ENCODE measurements at regions not wholly inside any gene's neighbourhood (a gene's known extent, or its start where the extent isn't known, plus 50 kb on each side); places are given as distances from the start of the nearest gene placed in this dataset.

DNA sequence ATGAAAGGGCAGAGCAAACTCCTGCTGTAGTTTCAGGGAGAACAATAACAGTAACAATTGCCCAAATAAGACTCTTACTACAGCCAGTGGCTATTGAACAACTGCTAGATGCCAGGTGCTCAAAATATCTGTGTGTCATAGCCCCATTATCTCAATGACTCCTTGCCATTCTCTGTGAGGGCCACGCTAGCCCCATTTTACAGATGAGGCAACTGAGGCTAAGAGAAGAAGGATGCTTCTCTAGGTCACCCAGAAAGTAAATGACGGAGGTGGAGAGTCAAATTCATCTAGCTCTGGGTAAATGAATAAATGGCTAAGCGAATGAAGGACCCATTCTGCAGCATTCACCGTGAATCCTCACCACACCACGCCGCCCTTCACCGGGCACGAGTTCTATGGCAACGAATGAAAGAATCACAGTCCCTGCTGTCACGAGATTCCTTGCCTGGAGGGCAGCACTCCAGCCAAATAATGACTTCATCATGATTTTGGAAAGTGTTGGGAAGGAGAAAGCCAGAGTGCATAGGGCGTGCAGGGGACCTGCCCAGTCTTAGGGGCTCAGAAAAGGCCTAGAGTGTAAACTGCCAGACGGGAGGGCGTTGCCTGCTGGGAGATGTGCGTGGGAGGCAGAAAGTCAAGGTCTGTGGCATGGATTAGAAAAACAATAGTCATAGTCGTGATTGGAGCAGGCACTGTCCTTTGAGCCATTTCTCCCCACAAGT, 147.2 kb downstream of the C9orf50 start:
- DNase-seq = no peak

DNA sequence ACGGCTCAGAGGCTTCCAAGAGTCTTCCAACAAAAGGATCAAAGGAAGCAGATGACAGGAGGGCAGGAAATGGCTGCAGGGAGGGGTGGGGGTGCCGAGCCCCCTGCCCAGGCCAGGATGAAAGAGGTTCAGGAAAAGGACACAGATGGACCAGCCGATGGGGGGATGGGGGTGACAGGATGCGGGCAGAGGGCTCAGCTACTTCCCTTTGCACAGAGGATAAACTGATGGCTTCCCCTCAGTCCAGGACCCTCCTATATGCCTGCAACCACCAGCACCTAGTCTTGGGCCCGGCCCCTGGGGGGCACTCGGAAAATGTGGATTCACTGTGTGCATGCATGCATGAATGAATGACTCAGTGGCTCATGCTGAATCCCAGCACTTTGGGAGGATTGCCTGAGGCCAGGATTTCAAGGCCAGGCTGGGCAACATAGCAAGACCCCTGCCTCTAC, 148.2 kb downstream of the C9orf50 start:
- no peak for DNase-seq

DNA sequence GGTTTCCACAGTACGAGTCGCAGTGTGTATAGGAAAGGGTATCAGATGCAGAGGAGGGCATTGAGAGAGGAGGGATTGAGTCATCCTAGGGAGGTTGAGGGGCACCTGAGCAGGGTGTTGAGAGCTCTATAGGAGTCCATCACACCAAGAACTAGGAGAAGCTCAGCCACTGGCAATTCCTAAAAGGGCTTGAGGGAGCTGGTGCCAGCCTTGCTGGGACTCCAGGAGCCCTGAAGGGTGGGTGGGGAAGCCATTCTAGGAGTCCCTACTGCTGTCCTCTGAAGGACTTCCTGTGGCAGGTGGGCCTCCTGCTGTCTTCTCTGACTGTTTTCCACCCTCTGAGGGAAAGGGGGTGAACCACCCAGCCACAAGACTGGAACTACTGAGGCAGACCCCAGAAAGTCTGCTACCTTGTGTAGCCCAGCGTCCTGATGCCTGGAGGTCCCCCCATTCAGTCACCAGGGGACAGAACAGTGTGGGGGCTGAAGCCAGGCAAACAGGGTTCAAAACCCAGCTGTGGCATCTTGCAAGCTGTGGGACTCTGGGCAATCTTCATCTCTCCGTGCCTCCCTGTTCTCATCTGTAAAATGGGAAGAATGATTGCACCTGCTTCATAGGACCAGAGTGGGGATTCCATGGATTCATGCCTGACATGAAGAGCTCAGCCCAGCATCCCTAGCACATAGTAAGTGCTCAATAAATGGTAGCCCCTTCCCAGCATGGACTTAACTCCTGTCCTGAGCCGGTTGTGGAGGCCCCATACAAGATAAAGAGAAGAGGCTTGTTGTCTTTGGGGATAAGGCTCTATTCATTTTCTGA, 149.5 kb downstream of the C9orf50 start:
- no peak for DNase-seq

DNA sequence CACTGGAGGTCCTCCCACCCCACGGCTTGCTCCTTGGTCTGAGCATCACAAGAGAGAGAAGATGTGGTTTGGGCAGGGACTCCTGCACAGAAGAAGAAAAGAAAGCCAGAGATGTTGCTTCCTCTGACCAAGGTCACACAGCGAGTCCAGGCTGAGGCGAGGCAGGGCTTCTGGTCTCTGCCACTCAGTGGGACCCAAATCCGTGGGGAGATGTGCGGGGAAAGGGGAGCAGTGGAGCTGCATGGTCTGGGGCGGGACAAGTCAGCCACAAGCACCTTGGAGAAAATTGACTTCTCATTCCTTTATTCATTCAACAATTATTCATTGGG, 150.9 kb downstream of the C9orf50 start:
- no peak for DNase-seq

DNA sequence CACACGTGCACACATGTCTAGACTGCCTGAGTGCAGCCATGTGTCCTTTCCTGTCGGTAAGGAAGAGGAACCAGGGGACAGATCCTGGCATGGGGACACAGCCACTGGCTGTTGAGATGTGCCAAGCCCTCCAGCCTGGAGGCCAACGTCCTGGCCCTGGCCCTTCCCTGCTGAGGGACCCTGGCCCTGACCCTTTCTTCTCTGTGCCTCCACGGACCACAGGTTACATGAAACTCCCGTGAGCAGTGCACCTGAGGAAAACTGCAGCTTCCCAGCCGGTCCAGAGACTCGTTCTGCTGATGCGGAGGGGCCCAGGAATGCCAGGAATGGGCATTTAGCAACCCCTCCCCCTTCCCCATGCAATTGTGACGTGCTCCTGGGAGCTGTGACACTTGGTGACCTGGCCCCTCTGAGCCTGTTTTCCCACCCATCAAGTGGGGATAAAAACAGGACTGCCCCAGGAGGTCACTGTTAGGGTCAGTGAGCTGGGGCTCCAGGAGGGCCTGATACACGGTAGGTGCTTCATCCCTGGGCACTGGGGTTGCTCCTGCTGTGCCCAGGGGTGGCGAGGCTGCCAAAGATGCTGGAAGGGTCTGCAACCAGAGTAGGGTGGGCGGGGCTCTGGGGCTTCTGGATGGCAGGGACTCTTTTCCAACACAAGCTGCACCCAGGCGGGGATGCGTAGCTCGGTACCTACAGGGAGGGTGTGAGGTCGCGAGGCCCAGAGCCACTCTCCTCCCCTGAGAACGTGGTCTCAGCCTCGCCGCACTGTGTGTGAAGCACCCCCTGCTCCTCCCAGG, 151.5 kb downstream of the C9orf50 start:
- no peak for DNase-seq

DNA sequence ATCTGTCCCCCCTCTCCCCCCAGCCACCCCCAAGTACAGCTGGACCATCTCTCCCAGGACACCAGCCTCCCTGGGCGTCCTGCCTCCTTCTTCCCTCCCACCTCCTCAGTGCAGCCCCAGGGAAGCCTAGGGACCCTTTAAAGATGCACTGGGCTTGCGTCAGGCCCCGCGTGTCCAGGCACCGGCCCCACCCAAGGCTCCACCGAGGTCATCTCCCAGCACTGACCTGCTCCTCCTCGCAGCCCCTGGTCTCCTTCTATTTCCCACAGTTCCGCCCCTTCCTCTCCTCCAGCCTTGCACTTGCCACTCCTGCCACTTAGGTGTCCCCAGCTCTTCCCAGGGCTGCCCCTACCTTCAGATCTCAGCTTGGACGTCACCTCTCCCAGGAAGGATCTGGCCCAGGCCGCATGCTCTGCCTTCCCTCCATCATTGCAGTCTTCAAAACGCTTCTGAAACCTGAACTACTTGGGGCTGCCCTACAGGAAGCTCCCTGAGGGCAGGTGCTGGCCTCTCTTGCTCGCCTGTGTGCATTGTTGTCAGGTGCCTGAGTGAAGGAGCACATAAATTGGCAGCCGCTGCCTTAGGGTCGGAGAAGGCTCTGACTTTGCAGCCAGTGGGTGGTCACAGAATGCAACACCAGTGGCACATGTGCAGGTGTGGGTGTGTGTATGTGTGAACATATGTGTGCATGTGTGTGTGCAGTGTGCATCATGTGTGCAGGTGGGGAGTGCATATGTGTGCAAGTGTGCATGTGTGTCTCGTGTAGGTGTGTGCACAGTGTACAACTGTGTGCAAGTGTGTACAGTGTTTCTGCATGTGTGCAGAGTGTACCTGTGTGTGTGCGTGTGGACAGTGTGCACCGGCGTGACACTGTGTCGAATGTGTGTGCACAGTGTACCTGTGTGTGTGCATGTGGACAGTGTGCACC, 152.9 kb downstream of the C9orf50 start:
- no peak for DNase-seq

DNA sequence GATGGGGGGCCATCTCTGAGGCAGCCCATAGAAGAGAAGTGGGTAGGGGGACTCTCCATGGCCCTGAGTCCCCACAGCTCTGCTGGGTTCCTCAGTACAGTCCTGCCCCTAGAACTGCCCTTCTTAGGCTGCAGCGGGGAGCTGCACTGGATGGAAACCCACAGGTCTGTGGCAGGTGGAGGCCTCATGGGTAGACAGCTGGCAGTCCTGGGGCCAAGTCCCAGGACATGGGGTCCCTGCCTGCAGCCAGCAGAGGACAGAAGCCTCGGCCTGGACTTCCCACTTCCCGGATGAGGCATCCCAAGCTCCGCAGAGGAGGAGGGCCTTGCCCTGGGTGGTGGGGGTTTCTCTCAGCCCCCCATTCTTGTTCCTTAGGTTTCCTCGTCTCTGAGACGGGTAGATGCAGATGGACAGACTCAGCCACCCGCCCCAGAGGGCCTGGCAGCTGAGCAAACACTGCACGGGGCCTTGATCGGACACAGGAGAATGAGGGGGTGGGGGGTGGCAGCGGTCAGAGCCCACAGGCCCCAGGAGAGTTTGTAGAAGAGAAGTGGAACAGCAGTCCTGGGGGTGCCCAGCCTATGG, 153.8 kb downstream of the C9orf50 start:
- DNase-seq = no peak

DNA sequence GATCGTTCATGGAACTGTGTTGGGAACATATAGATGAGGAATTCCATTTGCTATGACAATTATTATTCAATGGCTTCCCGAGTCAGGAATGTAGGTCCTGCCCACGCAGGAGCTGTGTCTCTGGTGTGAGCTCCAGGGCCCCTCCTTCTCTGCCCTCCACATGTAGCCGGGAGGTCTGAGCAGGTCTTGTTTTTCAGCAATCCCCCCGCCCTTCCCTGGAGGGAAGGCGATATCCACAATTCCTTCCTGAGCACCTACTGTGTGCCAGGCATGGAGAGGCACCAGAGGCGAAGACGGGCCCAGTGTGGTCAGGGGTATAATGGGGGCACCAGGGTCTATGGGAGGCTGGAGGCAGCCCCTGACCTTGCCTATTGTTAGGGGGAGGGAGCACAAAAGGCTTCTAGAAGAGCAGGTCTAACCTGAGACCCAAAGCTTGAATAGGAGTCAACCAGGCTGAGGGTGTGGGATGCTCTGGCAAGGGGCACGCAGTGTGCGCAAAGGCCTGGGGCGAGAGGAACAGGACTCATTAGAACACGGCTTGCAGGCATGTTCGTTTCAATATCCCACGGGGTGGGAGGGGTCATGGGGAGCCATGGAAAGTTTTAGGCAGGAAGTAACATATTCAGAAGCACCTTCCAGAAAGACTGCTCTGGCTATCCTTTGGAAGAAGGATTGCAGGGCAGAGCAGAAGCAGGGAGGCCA, 154.9 kb downstream of the C9orf50 start:
- no peak for DNase-seq

DNA sequence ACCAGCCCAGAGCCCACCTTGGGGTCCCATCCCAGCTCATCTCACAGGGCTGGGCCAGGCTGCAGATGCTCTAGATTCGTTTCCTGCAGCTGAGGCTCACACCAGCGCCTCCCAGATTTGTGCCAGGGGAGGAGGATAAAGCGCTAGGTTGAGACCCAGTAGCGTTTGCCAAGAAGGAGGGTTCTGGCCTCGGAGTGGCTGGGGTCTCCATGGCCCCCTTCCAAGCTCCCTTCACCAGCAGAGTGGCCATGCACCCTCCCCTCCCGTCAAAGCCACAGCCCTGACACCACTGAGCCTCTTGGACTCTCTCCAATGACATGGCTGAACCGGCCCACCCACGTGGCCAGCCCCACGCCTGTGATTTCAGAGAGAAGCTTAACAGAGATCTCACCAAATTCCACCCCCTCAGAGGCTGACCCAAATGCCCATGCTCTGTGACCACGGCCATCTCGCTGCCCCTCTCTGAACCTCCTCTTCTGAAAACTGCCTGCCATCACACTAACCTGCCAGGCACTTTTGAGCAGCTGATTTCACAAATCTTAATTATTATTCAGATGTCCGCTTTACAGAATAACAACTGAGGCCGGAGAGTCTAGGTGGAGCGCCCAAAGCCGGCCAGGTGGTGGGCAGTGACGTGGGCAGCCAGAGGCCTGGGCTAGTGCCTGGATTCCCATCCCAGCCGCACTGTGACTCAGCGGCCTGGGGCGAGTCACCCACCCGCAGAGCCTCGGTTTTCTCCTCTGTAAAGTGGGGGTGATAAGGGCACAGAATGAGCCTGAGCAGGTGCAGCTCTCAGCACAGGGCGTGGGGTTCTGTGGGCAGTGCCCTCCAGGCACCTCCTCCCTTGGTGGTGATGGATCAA, 155.7 kb downstream of the C9orf50 start:
- DNase-seq = peak; percentile 65 to 74

DNA sequence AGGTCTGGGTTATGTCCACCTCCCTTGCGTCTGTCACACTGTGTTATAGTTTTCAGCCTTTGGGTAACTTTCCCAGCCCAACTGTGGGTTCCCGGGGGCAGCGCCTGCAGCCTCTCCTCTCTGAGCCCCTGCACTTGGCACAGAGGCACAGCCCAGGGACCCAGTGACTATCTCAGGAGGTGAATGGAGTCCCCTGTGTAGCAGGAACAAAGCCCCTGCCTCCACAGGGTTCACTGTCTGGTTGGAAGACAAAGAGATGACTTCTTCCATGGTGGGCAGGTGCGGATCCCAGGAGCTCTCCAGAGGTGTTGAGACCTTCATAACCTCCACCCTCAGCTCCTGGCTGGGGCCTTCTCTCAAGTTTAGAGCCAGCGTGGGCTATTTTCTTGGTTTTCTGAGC, 156.9 kb downstream of the C9orf50 start:
- DNase-seq = no peak

DNA sequence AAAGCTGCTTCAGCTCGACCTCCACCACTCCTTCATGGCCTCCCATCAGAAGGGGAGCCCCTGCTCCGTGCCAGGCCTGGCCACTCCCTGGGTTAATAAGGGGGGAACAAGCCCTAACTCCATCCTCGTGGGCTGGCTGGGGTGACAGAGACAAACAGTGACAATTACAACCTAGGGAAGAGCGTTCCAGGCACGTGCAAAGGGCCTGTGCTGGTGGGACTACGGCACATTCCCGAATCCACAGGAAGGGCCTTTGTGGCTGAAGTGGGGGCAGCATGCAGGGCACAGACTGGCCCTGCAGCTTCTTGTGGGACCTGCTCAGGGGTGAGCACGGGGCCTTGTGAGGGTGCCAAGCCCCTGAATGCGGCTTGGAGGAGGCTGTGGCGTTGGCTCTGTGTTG, 157.4 kb downstream of the C9orf50 start:
- DNase-seq = no peak

DNA sequence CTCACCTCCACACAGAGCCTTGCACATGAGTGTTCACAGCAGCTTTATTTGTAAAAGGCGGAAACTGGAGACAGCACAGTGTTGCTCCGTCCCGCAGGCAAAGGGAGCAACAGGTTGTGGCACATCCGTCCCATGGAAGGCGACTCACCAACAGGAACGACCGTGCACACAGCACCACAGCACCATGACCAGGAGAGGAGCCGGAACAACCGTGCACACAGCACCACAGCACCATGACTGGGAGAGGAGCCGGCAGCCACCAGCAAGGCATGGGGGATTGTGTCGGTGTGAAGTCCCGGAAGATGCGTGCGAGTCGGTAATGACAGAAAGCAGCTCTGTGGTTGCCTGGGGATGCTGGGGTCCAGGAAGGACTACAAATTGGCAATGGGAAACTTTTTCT, 158.5 kb downstream of the C9orf50 start:
- no peak for DNase-seq

DNA sequence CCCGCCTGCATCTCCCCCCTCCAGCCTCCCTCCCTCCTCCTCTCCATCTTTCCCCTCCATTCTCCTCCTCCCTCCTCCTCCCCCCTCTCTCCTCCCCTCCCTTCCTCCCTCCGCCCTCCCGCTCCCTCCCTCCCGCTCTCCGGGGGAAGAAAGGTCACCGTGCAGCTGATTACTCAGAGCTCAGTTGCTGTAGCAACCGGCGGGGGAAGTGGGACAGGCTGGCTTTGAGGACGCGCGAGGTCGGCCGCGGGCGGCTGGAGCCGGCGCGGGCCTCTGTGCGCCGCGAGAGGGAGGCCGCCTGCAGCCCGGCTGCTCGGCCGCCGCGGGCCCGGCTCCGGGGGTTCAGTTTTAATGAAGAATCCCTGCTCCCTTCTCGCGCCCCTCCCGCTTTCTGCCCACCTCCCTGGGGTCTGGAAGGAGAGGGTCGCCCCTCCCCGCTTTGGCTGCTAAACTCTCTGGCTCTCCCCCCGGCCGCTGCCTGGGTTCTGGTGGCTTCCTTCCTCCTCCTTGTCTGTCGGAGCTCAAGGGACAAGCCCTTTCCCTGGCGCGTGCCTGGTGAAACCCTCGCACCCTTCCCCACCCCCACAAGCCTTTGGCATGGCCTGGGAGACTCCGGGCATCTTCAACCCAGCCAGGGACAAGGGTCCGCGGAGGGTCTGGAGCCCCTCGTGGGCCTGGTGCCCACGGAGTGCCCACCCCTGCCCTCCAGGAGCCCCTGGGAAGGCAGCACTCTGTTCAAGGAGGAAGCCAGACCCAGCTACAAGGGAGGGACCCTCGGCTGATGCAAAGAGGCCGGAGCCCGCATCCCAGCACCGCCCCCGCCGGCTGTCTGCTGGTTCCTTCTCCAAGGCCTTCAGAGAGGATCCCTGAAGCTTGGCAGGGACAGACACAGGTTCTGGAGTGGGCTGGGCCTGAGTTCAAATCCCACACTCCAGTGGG, 160.3 kb downstream of the C9orf50 start:
- peak; percentile 99 for DNase-seq

DNA sequence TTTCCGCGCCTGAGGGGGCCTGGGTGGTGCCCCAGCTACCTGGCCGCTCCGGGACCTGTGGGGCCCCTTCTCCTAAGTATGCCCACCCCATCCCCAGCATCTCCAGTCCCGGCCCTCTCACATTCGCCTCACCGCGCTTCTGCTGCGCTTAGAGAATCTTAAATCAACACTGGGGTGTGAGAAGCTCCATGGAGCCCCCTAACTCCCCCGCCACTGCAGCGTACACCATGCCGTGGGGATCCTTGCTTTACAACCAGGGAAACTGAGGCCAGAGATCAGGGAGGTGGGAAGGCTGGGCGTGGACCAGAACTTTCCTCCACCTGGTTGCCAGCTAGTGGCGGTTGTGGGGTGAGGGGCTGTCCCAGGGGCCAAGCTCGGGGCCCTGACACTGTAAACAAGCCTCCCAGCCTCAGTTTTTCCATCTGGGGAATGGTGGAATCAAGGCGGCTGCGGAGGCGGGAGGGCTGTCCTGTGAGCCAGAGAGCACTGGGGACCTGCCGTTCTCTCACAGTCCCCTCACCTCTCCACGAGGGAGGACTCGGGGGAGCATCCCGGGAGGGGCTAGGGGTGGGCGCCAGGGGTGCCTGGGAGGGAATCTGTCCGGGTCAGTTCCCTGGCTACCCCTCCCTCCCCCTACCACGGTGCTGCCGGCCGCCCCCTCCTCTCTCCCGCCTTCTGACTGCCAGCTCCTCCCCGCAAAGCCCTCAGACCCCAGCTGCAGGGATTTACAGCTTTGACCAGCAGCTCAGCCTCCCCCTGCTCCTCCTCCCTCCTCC, 161.2 kb downstream of the C9orf50 start:
- DNase-seq = no peak

DNA sequence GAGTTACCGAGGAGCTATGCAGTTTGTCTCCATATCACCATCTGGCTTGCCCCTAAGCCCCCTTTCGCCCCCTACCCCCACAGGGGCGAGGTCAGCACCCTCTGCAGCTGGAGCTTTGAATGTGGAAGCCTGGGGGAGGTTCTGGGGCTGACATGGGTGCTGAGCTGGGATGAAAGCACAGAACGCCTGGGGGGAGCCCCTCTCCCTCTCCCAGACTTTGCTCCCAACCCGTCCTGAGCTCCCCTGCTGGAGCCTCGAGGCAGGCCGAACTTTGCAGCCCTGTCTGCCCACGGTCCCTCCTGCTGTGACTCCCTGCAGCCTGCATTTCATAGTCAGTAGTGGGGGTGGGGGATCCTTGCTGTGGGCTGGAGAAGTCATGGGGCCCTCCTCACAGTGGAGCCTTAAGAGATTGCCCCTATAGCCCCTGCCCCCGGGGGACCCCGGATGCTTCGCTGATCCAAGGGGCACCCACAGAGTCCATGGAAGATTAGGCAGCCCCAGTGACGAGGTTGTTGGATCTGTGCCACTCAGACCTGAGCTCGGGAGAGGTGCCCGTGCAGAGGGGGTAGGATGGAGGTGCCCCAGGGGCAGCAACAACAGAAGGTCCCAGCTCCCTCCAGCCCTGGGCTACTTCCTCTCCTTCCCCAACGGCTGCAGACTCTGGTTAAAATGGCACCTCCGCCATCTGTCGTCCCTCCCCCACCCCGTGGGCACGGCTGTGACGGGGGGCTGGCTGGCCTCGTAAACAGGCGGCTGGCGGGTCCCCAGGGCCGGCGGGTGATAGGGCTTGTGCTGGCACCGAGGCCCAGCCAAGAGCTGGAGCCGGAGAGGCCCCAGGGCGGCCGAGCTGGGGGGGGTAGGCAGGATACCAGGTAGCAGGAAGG, 162.0 kb downstream of the C9orf50 start:
- no peak for DNase-seq

DNA sequence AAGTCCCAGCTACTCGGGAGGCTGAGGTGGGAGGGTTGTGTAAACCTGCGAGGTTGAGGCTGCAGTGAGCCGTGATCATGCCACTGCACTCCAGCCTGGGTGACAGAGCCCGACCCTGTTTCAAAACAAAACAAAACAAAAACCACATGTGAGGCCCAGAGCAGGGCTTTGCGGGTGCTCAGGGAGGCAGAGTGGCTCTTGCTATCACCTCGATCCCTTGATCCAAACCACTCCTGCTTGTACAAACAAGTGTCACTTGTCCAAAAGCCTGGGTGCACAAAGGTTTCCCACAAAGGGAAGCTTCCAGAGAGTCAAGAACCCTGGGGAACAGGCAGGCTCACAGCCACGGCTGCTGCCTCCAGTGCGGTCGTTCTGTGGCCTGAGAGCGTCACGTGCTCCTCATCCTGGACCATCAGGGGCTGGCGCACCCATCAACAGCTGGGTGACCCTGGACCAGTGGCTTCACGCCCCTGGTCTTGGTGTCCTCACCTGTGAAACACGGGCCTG, 162.7 kb downstream of the C9orf50 start:
- DNase-seq = no peak

Measured in right lung (tissue), 2 donors.